ENCODE measurements at regions not wholly inside any gene's neighbourhood (a gene's known extent, or its start where the extent isn't known, plus 50 kb on each side); places are given as distances from the start of the nearest gene placed in this dataset.

- H3K4me1 ChIP-seq, result peaks cover 7% of the 10 kb centered on the region
- no TSS peak for BruUV-seq (replicated peaks)
- Mint-ChIP-seq H3K27ac (ENCODE audit: unreplicated experiment) (no peak overlapping the region), H3K4me3 (ENCODE audit: unreplicated experiment) (no peak overlapping the region), H3K36me3 (ENCODE audit: insufficient read depth, unreplicated experiment) (no peaks in the 10 kb centered on the region), H3K27me3 (ENCODE audit: insufficient read depth, unreplicated experiment) (no peaks in the 10 kb centered on the region), H3K4me1 (ENCODE audit: low read depth, unreplicated experiment) (peaks cover 7% of the 10 kb centered on the region), H3K9me3 (ENCODE audit: unreplicated experiment) (no peaks in the 10 kb centered on the region)
- intact Hi-C loops (cut with micrococcal nuclease; ENCODE audit: unreplicated experiment), result no loop called here
- H3K36me3 ChIP-seq (ENCODE audit: control insufficient read depth, insufficient read depth, low read length), result no peaks in the 10 kb centered on the region
- POLR2A ChIA-PET, result interaction anchor here (0.6 kb wide), 1 partner anchor 25 kb away, joined by 4 read pairs; no protein-coding TSS in a partner anchor
- DNase-seq, result no peak
- TF ChIP-seq CTCF (IDR thresholded peaks at IDR 0.05; ENCODE audit: insufficient read depth in 1 of 2, low read depth in 1 of 2, low read length in 1 of 2, severe bottlenecking in 1 of 2, unreplicated experiment in 1 of 2), result no peak
- CTCF ChIA-PET, result interaction anchor here (0.6 kb wide), 1 partner anchor 221 kb away, joined by 3 read pairs; no protein-coding TSS in a partner anchor
- no peaks in the 10 kb centered on the region for H3K9me3 ChIP-seq
- H3K4me3 ChIP-seq (ENCODE audit: low read depth, low read length), result no peak overlapping the region
- H3K27me3 ChIP-seq (replicated peaks; ENCODE audit: control insufficient read depth, insufficient read depth, low read length), result no peaks in the 10 kb centered on the region
Observed at GRCh38 chr6:37766717-37767116, 52.8 kb upstream of the ZFAND3 start.

- Mint-ChIP-seq H3K36me3 (ENCODE audit: insufficient read depth, unreplicated experiment) (no peaks in the 10 kb centered on the region), H3K27me3 (ENCODE audit: insufficient read depth, unreplicated experiment) (no peaks in the 10 kb centered on the region), H3K9me3 (ENCODE audit: unreplicated experiment) (no peaks in the 10 kb centered on the region), H3K4me1 (ENCODE audit: low read depth, unreplicated experiment) (peaks cover 7% of the 10 kb centered on the region), H3K27ac (ENCODE audit: unreplicated experiment) (no peak overlapping the region), H3K4me3 (ENCODE audit: unreplicated experiment) (no peak overlapping the region)
- ChIA-PET POLR2A (no interaction called here), CTCF (interaction anchor here (0.6 kb wide), 1 partner anchor 264 kb away, joined by 4 read pairs; no protein-coding TSS in a partner anchor)
- H3K9me3 ChIP-seq, result no peaks in the 10 kb centered on the region
- no TSS peak for BruUV-seq (replicated peaks)
- H3K27me3 ChIP-seq (replicated peaks; ENCODE audit: control insufficient read depth, insufficient read depth, low read length), result no peaks in the 10 kb centered on the region
- H3K4me1 ChIP-seq, result peaks cover 12% of the 10 kb centered on the region
- intact Hi-C loops (cut with micrococcal nuclease; ENCODE audit: unreplicated experiment), result loop anchor here (2.0 kb wide), 1 partner anchor 66 kb away; no protein-coding TSS in a partner anchor
- no peak overlapping the region for H3K4me3 ChIP-seq (ENCODE audit: low read depth, low read length)
- DNase-seq, result no peak
- no peak for TF ChIP-seq CTCF (IDR thresholded peaks at IDR 0.05; ENCODE audit: insufficient read depth in 1 of 2, low read depth in 1 of 2, low read length in 1 of 2, severe bottlenecking in 1 of 2, unreplicated experiment in 1 of 2)
- H3K36me3 ChIP-seq (ENCODE audit: control insufficient read depth, insufficient read depth, low read length), result no peaks in the 10 kb centered on the region
Observed at GRCh38 chr6:37765182-37765775, 54.2 kb upstream of the ZFAND3 start.

- Histone ChIP-seq H3K36me3 (ENCODE audit: control insufficient read depth, insufficient read depth, low read length) (no peaks in the 10 kb centered on the region), H3K27me3 (replicated peaks; ENCODE audit: control insufficient read depth, insufficient read depth, low read length) (no peaks in the 10 kb centered on the region), H3K4me1 (peaks cover 25% of the 10 kb centered on the region), H3K9me3 (no peaks in the 10 kb centered on the region), H3K4me3 (ENCODE audit: low read depth, low read length) (no peak overlapping the region)
- POLR2A ChIA-PET, result no interaction called here
- Mint-ChIP-seq H3K4me1 (ENCODE audit: low read depth, unreplicated experiment) (peaks cover 18% of the 10 kb centered on the region), H3K27me3 (ENCODE audit: insufficient read depth, unreplicated experiment) (no peaks in the 10 kb centered on the region), H3K9me3 (ENCODE audit: unreplicated experiment) (no peaks in the 10 kb centered on the region), H3K4me3 (ENCODE audit: unreplicated experiment) (no peak overlapping the region), H3K36me3 (ENCODE audit: insufficient read depth, unreplicated experiment) (no peaks in the 10 kb centered on the region), H3K27ac (ENCODE audit: unreplicated experiment) (no peak overlapping the region)
- DNase-seq, result no peak
- CTCF ChIA-PET, result no interaction called here
- TF ChIP-seq CTCF (IDR thresholded peaks at IDR 0.05; ENCODE audit: insufficient read depth in 1 of 2, low read depth in 1 of 2, low read length in 1 of 2, severe bottlenecking in 1 of 2, unreplicated experiment in 1 of 2), result no peak
- intact Hi-C loops (cut with micrococcal nuclease; ENCODE audit: unreplicated experiment), result no loop called here
- BruUV-seq (replicated peaks), result no TSS peak
Observed at GRCh38 chr6:37763413-37763812, 56.1 kb upstream of the ZFAND3 start.

Data from Caco-2 (cell line).